T-helper 1 cell treated with Interleukin-12 subunit alpha and Interleukin-12 subunit beta and Interleukin-4 antibody, amounts not matched to agents 30 μg/mL and 1 μg/mL, for 36 hours (primary cell): ENCODE measurements at regions not wholly inside any gene's neighbourhood (a gene's known extent, or its start where the extent isn't known, plus 50 kb on each side); places are given as distances from the start of the nearest gene placed in this dataset.

Experiments used
- H3K27ac Mint-ChIP-seq: one replicate; pipeline ENCODE4 v1.8.0; 2021; ENCODE audit warnings: mild to moderate bottlenecking, mixed read lengths
- H3K27me3 Mint-ChIP-seq: one replicate; pipeline ENCODE4 v1.8.0; 2021; ENCODE audit warnings: low read depth, mixed read lengths
- H3K36me3 Mint-ChIP-seq: one replicate; pipeline ENCODE4 v1.8.0; 2021; ENCODE audit warnings: low read depth, mixed read lengths
- H3K4me1 Mint-ChIP-seq: one replicate; pipeline ENCODE4 v1.8.0; 2021; ENCODE audit warnings: low read depth, mixed read lengths
- H3K4me3 Mint-ChIP-seq: one replicate; pipeline ENCODE4 v1.8.0; 2021; ENCODE audit warnings: mild to moderate bottlenecking, moderate library complexity, mixed read lengths
- H3K9me3 Mint-ChIP-seq: one replicate; pipeline ENCODE4 v1.8.0; 2021; ENCODE audit warnings: mixed read lengths

DNA sequence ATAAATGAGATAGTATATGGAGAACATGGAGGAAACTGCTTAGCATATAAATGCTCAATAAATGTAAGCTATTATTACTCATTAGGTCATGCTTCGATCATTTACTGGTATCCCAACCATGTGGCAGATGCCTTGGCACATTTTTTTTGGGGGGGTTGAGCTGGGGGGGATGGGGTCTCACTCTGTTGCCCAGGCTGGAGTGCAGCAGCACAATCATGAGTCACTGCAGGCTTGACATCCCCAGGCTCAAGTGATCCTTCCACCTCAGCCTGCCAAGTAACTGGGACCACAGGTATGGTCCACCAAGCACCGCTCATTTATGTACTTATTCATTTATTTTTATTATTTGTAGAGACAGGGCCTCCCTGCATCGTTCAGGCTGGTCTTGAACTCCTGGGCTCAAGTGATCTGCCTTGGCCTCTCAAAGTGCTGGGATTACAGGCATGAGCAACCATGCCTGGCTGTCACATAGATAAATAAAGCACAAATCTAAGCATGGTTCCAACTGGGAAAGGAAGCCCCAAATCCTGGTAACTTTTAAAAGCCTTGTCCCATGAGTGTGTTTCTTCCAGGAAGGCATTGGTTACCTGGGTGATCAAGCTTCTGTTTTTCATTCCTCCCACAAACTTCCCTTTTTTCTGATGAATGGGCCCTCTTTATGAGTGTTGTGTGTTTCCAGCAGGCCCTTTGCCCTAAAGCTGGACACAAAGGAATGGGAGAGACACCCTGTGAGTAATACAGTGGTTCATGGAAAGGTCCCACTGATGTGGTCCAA is 147.4 kb upstream of the UMPS start:
- H3K27me3 Mint-ChIP-seq, result peaks cover 73% of the 10 kb centered on the region

DNA sequence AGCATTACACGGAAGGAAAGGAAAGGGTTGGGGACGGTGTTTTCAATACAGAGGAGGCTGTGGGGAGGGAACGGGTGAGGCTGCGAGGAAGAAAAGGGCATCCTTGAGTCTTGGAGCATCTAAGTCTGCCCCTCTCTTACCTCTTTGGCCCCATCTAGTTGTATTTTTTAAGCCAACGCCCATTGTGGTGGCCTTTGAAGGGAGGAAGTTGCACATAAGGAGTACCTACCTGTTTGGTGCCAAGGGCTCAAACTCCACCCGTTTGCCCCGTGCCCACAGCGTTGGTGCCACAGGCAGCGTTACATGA is 146.1 kb upstream of the UMPS start:
- Mint-ChIP-seq H3K4me1 (peaks cover 8% of the 10 kb centered on the region), H3K9me3 (no peaks in the 10 kb centered on the region), H3K36me3 (no peaks in the 10 kb centered on the region), H3K4me3 (peak overlapping the region; percentile 58), H3K27me3 (peaks cover 71% of the 10 kb centered on the region), H3K27ac (no peak overlapping the region)

More for the DNA sequence above, 147.4 kb upstream of the UMPS start:
- peaks cover 8% of the 10 kb centered on the region for H3K4me1 Mint-ChIP-seq
- H3K27ac Mint-ChIP-seq, result no peak overlapping the region
- H3K4me3 Mint-ChIP-seq, result no peak overlapping the region
- H3K36me3 Mint-ChIP-seq, result no peaks in the 10 kb centered on the region
- H3K9me3 Mint-ChIP-seq, result no peaks in the 10 kb centered on the region

DNA sequence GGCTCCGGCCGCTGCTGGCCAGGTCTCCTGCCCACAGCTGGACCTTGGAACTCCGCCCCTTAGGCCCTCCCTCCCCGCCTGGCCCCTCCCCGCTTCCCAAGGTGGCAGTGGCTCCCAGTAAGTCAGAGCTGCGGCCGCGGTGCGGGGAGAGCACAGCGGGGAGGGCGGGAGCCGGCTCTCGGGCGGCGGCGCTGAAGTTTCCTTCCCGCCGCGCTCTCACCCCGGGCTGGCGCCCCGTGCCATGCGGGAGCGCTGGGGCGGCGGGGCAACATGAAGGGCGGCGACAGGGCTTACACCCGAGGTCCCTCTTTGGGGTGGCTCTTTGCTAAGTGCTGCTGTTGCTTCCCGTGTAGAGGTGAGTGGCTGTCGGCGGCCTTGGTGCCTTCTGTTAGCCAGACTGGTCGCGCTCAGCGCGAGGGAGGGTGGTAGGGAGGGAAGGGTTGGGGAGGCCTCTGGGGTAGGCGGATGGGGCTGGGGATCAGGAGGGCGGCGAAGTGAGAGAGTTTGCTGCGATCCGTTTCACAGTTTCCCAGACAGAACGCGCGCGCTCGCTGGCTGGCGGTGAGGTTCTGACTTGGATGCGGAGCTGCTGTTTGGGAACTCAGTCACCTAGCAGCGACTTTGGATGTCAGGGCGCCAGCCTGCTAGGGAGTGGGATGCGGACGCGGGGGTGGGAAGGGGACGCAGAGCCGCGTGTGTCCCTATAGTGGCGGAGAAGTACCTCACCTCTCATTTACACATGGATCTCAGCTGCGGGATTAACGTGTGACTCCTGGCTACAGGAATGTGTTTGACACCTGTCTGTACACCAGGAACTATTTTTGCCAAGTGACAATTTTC is 145.5 kb upstream of the UMPS start:
- no peaks in the 10 kb centered on the region for H3K9me3 Mint-ChIP-seq
- no peak overlapping the region for H3K27ac Mint-ChIP-seq
- H3K36me3 Mint-ChIP-seq, result no peaks in the 10 kb centered on the region
- H3K27me3 Mint-ChIP-seq, result peaks cover 68% of the 10 kb centered on the region
- H3K4me1 Mint-ChIP-seq, result peaks cover 8% of the 10 kb centered on the region
- peak overlapping the region; percentile 46 for H3K4me3 Mint-ChIP-seq

DNA sequence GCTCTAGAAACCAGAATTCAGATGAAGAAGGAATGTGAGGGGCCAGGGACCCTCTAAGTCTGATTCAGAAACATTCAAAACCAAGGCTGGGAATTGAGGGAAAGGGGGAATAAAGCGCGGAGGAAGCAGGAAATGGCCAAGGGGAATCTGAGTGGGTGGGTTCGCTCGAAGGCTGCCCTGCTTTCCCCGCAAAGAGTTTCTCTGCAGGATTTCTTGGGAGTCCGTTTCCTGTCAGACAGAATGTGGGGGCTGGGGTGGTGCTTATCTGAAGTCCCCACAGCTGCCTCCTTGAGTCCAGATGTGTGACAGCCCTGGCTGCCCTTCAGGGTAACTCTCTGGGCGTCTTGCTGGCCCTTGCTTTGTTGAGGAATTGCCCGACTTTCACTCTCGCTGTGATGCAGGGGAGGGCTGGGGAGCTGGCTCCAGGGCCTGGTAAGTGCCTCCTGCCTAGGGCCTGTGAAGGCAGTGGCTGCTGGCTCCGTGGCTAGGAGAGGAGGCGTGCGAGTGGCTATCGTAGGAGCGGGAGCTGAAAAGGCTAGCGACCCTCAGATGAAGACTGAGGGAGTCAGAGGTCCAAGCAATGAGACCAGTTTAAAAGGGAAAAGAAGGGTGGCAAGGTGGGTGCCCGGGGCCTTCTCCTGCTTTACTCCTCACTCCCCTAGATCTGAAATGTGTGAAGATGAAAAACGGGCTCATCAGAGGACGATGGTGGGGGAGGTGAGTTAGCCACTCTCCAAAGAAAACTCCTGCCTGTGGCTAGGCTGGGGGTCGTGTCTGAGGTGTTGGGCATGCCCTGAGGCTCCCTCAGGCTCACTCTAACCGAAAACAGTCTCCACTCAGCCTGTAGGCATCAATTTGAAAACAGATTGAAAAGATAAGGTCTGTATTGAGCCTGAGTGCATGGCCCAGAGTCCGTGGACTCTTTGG is 143.9 kb upstream of the UMPS start:
- no peaks in the 10 kb centered on the region for H3K9me3 Mint-ChIP-seq
- H3K36me3 Mint-ChIP-seq, result no peaks in the 10 kb centered on the region
- no peak overlapping the region for H3K27ac Mint-ChIP-seq
- peaks cover 8% of the 10 kb centered on the region for H3K4me1 Mint-ChIP-seq
- H3K27me3 Mint-ChIP-seq, result peaks cover 70% of the 10 kb centered on the region
- no peak overlapping the region for H3K4me3 Mint-ChIP-seq

DNA sequence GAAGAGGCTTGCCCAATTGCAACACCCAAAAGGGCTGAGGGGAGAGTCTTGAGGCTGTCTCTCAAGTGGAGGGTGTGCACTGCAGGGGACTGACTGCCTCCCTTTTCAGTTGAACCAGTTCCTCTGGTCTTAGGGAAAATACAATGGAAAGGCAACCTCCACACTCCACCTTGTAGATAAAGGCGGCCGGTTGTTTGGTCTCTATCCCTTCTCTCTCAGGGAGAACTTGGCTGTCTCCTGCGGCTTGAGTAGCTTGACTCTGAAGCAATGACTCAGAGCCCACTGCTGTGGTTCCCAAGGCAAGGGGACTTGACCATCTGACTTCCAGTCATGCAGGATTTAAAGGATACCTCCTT is 143.2 kb upstream of the UMPS start:
- peaks cover 8% of the 10 kb centered on the region for H3K4me1 Mint-ChIP-seq
- H3K9me3 Mint-ChIP-seq, result no peaks in the 10 kb centered on the region
- H3K36me3 Mint-ChIP-seq, result no peaks in the 10 kb centered on the region
- H3K4me3 Mint-ChIP-seq, result no peak overlapping the region
- peaks cover 65% of the 10 kb centered on the region for H3K27me3 Mint-ChIP-seq
- no peak overlapping the region for H3K27ac Mint-ChIP-seq

DNA sequence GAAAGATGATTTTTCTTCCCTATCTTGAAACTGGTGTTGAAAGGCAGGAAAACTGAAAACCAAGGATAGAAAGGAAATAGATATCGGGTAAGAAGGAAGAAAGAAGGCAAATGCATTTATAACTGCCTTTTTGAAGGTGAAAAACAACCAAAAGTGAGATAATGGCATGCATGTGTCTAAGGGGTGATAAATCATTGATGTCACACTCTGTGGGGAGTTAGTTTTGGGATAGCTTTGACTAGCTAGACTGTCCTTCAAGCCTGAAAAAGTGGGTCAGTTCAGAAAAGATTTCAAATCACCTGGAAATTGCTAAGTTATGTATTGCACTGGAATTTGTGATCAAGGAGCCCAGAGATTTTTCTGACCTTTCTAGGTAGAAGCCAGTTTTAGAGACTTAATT is 142.2 kb upstream of the UMPS start:
- no peaks in the 10 kb centered on the region for H3K36me3 Mint-ChIP-seq
- H3K9me3 Mint-ChIP-seq, result no peaks in the 10 kb centered on the region
- no peak overlapping the region for H3K4me3 Mint-ChIP-seq
- peaks cover 60% of the 10 kb centered on the region for H3K27me3 Mint-ChIP-seq
- H3K27ac Mint-ChIP-seq, result no peak overlapping the region
- peaks cover 8% of the 10 kb centered on the region for H3K4me1 Mint-ChIP-seq

DNA sequence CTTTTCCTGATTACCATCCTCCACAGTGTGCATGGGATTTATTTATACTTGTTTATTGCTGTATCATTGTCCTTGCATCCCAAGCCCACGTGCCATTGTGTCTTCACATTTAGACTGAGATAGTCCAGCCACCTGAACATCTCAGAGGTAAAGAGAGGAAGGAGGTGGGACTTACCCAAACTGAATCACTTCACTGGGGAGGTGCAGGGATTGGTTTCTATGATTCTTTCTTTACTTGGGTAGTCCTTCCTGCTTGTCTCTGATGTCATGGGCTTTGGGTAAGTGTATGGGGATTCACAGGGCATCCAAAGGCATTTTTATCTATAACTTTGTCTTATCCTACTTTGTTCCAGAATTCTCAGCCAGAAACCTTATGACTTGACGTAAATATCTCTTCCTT is 141.5 kb upstream of the UMPS start:
- H3K27me3 Mint-ChIP-seq, result peaks cover 53% of the 10 kb centered on the region
- no peak overlapping the region for H3K27ac Mint-ChIP-seq
- H3K9me3 Mint-ChIP-seq, result no peaks in the 10 kb centered on the region
- no peaks in the 10 kb centered on the region for H3K36me3 Mint-ChIP-seq
- no peak overlapping the region for H3K4me3 Mint-ChIP-seq
- H3K4me1 Mint-ChIP-seq, result peaks cover 11% of the 10 kb centered on the region

DNA sequence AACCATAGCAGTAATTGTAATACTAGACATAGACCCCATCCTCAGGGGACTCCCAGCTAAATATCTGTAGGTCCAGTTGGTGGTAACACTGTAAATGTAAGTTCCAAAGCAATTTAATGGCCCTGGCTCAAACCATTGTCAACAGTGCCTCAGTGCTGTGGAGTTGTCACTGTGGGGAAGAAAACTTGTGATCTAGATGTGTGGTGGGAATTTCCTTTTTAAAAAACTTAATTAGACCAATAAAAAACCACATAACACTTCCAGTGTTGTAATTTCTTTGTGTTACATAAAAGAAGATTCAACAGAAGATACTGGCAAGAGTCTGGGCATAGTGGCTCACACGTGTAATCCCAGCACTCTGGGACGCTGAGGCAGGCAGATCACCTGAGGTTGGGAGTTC is 138.6 kb upstream of the UMPS start:
- H3K9me3 Mint-ChIP-seq, result no peaks in the 10 kb centered on the region
- peaks cover 36% of the 10 kb centered on the region for H3K27me3 Mint-ChIP-seq
- peaks cover 4% of the 10 kb centered on the region for H3K4me1 Mint-ChIP-seq
- H3K4me3 Mint-ChIP-seq, result no peak overlapping the region
- H3K36me3 Mint-ChIP-seq, result no peaks in the 10 kb centered on the region
- no peak overlapping the region for H3K27ac Mint-ChIP-seq

DNA sequence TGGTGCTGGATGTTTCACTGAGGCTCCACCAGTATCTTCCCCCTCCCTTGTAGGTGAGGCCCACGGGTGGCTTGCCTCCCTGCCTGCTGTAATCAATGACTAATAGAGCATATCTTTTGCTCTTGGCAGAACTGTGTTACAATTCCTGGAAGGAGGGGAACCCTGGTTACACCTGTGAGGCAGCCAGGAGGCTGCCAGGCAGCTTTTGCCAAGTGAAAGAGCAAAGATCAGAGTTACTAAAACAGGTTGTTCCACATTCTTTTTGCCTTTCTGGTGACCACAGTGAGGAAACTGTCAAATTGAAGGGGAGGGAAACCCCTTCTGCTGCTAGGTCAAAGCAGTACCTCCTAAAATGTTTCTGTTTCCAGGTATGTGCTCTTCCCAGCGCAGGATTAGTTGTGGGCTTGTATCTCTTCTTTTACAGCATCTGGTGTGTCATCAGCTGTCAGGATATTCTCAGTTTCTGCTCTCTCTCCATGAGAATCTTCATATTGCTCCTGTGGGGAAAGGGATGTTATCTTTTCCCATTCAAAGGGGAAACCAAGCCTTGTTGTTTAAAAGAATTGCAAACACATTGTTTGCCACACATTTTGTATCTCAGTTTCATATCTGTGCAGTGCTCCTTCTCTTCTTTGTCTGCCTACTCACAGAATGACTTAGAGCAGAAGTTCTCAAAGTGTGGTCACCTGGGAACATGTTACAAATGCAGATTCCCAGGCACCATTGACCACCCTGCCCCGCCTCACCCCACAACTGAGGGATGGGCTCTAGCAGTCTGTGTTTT is 137.4 kb upstream of the UMPS start:
- H3K4me3 Mint-ChIP-seq, result no peak overlapping the region
- no peak overlapping the region for H3K27ac Mint-ChIP-seq
- peaks cover 4% of the 10 kb centered on the region for H3K4me1 Mint-ChIP-seq
- no peaks in the 10 kb centered on the region for H3K9me3 Mint-ChIP-seq
- peaks cover 33% of the 10 kb centered on the region for H3K27me3 Mint-ChIP-seq
- no peaks in the 10 kb centered on the region for H3K36me3 Mint-ChIP-seq

DNA sequence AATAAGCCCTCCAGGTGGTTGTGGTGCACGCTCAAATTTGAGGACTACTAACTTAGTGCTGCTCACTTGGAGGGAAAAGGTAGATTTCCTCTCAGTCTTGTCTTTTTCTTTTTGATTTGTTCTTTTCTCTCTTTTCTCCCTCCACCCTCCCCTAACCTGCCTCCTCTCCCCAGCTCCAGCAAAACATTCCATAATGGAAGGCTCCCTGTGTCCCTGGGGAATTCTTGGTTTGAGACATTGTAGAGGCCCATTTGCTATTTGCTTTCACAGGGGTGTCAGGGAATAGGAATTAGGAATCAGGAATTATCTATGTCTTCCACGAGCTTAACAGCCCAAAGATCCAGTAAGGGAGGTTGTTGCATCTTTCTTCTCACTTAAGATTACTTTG is 136.8 kb upstream of the UMPS start:
- no peak overlapping the region for H3K27ac Mint-ChIP-seq
- no peaks in the 10 kb centered on the region for H3K36me3 Mint-ChIP-seq
- no peaks in the 10 kb centered on the region for H3K9me3 Mint-ChIP-seq
- H3K4me1 Mint-ChIP-seq, result peaks cover 4% of the 10 kb centered on the region
- peaks cover 30% of the 10 kb centered on the region for H3K27me3 Mint-ChIP-seq
- H3K4me3 Mint-ChIP-seq, result no peak overlapping the region

DNA sequence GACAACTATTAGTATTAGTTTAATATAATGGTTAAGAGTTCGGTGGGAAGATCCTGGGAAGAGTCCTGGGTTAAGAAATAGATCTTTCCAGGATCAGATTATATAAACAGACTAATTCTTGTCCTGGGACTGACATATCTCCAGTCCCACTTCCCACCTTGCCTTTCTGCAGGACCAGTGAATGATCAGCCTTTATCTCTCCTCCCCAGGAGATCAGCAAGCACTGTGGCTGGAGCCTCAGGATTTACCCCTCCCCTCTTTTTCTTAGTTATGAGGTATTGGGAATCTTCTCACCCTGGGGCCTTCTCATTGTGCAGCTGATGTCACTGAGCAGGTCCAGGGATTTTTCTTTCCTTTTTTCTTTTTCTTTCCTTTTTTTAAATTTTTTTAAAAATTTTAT is 135.7 kb upstream of the UMPS start:
- H3K4me1 Mint-ChIP-seq, result peaks cover 4% of the 10 kb centered on the region
- H3K9me3 Mint-ChIP-seq, result no peaks in the 10 kb centered on the region
- no peak overlapping the region for H3K27ac Mint-ChIP-seq
- H3K36me3 Mint-ChIP-seq, result no peaks in the 10 kb centered on the region
- H3K4me3 Mint-ChIP-seq, result no peak overlapping the region
- peaks cover 30% of the 10 kb centered on the region for H3K27me3 Mint-ChIP-seq

DNA sequence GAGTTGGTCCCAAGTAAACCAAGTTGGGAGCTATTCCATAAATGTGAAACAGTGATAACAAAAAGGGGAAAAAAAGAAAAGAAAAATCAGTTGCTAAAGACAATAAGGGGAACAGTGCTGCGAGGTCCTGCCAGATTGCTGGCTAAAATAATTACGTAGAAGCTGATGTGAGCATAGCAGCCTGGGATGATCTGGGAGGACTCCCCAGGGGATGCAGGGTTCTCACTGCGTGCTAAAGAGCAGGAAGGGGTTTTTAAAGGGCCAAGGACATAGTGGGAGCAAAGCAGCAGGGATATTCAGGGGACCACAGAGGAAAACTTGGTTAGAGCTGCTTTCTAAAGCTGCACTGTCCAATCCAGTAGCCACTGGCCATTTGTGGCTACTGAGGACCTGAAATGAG is 133.0 kb upstream of the UMPS start:
- H3K27ac Mint-ChIP-seq, result no peak overlapping the region
- H3K36me3 Mint-ChIP-seq, result no peaks in the 10 kb centered on the region
- H3K4me3 Mint-ChIP-seq, result no peak overlapping the region
- peaks cover 4% of the 10 kb centered on the region for H3K4me1 Mint-ChIP-seq
- H3K9me3 Mint-ChIP-seq, result no peaks in the 10 kb centered on the region
- peaks cover 35% of the 10 kb centered on the region for H3K27me3 Mint-ChIP-seq

DNA sequence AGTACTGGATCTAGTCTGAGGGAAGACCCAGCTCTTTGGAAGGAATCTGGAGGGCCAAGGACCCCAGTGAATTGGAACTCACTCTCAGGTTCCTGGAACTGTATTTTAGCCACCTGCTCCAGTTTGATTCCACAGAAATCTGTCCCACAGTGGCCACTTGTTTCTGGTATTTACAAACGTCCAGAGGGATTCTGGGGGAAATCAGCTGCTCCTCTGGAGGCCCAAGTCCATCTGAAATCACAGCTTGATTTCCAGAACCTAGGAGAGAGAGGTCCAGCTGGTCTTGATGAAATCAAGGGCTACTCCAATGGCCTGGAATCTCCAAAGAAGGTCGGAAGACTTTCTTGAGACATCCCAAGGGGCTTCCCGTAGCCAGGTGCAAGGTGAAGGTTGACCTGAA is 132.3 kb upstream of the UMPS start:
- Mint-ChIP-seq H3K27me3 (peaks cover 33% of the 10 kb centered on the region), H3K36me3 (no peaks in the 10 kb centered on the region), H3K4me3 (no peak overlapping the region), H3K9me3 (no peaks in the 10 kb centered on the region), H3K4me1 (peaks cover 4% of the 10 kb centered on the region), H3K27ac (no peak overlapping the region)

DNA sequence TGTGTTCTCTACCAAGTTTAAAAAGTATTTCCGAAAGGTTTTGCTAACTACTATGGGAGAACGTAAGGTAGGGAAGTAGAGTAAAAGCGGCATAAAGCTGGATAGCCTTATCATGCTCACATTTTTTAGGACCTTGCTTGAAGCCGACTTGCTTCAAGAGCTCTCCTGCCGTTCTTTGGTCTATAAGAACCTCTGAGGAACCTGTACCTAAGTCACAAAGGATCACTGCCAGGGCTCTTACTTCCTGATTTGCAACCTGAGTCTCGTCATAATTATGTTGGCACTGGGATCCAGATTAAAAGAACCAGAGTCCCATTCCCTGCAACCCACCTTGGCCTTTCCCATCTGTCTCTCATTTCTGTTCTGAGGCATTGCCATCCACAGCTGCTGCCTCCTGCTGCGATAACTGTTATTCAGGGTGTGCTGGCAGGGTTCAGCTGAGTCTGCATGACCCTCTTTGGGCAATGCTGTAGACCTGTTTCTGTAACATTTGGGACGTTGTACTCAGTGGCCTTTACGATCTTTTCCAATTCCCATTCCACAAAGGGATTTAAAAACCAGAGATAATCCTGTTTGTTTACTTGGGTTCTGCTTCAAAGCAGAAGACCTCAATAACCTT is 131.0 kb upstream of the UMPS start:
- H3K36me3 Mint-ChIP-seq, result no peaks in the 10 kb centered on the region
- no peak overlapping the region for H3K27ac Mint-ChIP-seq
- no peak overlapping the region for H3K4me3 Mint-ChIP-seq
- H3K4me1 Mint-ChIP-seq, result no peaks in the 10 kb centered on the region
- no peaks in the 10 kb centered on the region for H3K9me3 Mint-ChIP-seq
- H3K27me3 Mint-ChIP-seq, result peaks cover 40% of the 10 kb centered on the region
